Liver (tissue), 3 donors: ENCODE measurements at regions not wholly inside any gene's neighbourhood (a gene's known extent, or its start where the extent isn't known, plus 50 kb on each side); places are given as distances from the start of the nearest gene placed in this dataset.

Experiments used
- FOXA1 ChIP-seq: IDR thresholded peaks from 2 replicates; pipeline ENCODE4 v1.6.1; 2016; ENCODE audit warnings: antibody characterized with exemption
- GABPA ChIP-seq, 2 donors: IDR thresholded peaks in 1 of 2; conservative IDR thresholded peaks in 1 of 2; 2 replicates each; pipeline ENCODE4 v1.6.1; 2016; ENCODE audit warnings: antibody characterized with exemption in 2 of 2, mild to moderate bottlenecking in 1 of 2, moderate library complexity in 1 of 2
- NR2F2 ChIP-seq: IDR thresholded peaks from 2 replicates; pipeline ENCODE4 v1.6.1; 2016; ENCODE audit warnings: antibody characterized with exemption
- RAD21 ChIP-seq, 2 donors: IDR thresholded peaks; 2 replicates each; pipeline ENCODE4 v1.6.1; 2016; ENCODE audit warnings: antibody characterized with exemption in 2 of 2, mild to moderate bottlenecking in 2 of 2
- SP1 ChIP-seq: IDR thresholded peaks from 2 replicates; pipeline ENCODE4 v1.6.1; 2018; ENCODE audit warnings: antibody characterized with exemption, mild to moderate bottlenecking
- TAF1 ChIP-seq: conservative IDR thresholded peaks from 2 replicates; pipeline ENCODE4 v1.6.1; 2016; ENCODE audit warnings: antibody characterized with exemption, mild to moderate bottlenecking
- YY1 ChIP-seq: IDR thresholded peaks from 2 replicates; pipeline ENCODE4 v1.6.1; 2016; ENCODE audit warnings: antibody characterized with exemption, mild to moderate bottlenecking
- TF ChIP-seq, protein P1 (sequence below): fragments of 150-350 bp; IDR thresholded peaks from 2 replicates; pipeline ENCODE4 v1.5.1; 2017; ENCODE audit warnings: improper control_type of control experiment, low read depth, low read length; ENCODE audit not compliant: missing input control
- TF ChIP-seq, protein P2 (sequence below): IDR thresholded peaks from 2 replicates; pipeline ENCODE4 v1.6.1; 2016; ENCODE audit warnings: antibody characterized with exemption
- donor health status: healthy.
- donor health status: healthy.

DNA sequence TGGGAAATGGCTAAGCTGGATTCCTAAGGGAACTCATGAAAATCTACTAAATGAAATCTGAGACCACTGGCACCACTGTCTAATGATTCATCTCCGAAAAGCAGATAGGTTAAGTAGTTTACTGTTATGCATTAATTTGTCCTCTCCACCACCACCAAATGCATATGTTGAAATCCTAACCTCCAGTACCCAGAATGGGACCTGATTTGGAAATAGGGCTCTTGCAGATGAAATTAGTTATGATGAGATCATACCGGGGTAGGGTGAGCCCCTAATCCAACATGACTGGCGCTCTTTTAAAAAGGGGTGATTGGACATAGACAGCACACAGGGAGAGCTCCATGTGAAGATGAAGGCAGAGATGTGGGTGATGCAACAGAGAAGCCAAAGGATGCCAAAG lies 124.9 kb upstream of the GUCY1A1 start:
- TF ChIP-seq, protein P1, sequence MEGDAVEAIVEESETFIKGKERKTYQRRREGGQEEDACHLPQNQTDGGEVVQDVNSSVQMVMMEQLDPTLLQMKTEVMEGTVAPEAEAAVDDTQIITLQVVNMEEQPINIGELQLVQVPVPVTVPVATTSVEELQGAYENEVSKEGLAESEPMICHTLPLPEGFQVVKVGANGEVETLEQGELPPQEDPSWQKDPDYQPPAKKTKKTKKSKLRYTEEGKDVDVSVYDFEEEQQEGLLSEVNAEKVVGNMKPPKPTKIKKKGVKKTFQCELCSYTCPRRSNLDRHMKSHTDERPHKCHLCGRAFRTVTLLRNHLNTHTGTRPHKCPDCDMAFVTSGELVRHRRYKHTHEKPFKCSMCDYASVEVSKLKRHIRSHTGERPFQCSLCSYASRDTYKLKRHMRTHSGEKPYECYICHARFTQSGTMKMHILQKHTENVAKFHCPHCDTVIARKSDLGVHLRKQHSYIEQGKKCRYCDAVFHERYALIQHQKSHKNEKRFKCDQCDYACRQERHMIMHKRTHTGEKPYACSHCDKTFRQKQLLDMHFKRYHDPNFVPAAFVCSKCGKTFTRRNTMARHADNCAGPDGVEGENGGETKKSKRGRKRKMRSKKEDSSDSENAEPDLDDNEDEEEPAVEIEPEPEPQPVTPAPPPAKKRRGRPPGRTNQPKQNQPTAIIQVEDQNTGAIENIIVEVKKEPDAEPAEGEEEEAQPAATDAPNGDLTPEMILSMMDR: no peak
- TF ChIP-seq TAF1: no peak
- no peak for TF ChIP-seq YY1
- no peak for TF ChIP-seq SP1
- TF ChIP-seq FOXA1: no peak
- no peak for TF ChIP-seq GABPA (IDR thresholded peaks at IDR 0.05 in 1 of 2, conservative IDR thresholded peaks at IDR 0.05 in 1 of 2)
- TF ChIP-seq RAD21 (IDR thresholded peaks at IDR 0.05): no peak
- TF ChIP-seq, protein P2, sequence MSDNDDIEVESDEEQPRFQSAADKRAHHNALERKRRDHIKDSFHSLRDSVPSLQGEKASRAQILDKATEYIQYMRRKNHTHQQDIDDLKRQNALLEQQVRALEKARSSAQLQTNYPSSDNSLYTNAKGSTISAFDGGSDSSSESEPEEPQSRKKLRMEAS: no peak
- TF ChIP-seq NR2F2: no peak
